IMR-90 (cell line): ENCODE measurements at regions not wholly inside any gene's neighbourhood (a gene's known extent, or its start where the extent isn't known, plus 50 kb on each side); places are given as distances from the start of the nearest gene placed in this dataset.

Experiments used
- ATAC-seq: fragments of 200-7000 bp; cut with Tn5 transposase; 2 replicates; pipeline ENCODE4 v1.9.1; 2020; ENCODE audit warnings: low read depth, mild to moderate bottlenecking, moderate library complexity
- BruUV-seq: library from RNA; stranded (reverse); fragments of 400-500 nt; replicated peaks from 2 replicates; lab custom pipeline; 2021; lab: Mats Ljungman, UMichigan
- CTCF ChIA-PET: fragments of 300-600 bp; formaldehyde crosslinking; extraction: SDS; loops from one replicate; lab custom pipeline; 2021; ENCODE audit warnings: antibody characterized with exemption; lab: Yijun Ruan, JAX
- POLR2A ChIA-PET: fragments of 300-600 bp; sonication (Branson Sonifier 250); formaldehyde crosslinking; loops from one replicate; lab custom pipeline; 2022; ENCODE audit warnings: antibody characterized with exemption; ENCODE audit not compliant: unreplicated experiment; lab: Charles Lee
- DNase-seq: peaks from one replicate; pipeline ENCODE4 v3.0.0; 2013
- H2AFZ ChIP-seq: replicated peaks from 2 replicates; pipeline ENCODE3; 2013; ENCODE audit warnings: low read length, mild to moderate bottlenecking; ENCODE audit not compliant: poor library complexity
- H2AK5ac ChIP-seq: 2 replicates; pipeline ENCODE4 v1.6.1; 2013; ENCODE audit warnings: low read depth, low read length, inconsistent platforms
- H2AK9ac ChIP-seq: replicated peaks from 2 replicates; pipeline ENCODE3; 2013; ENCODE audit warnings: mild to moderate bottlenecking, low read depth, low read length, moderate library complexity; ENCODE audit not compliant: poor library complexity
- H2BK120ac ChIP-seq: 2 replicates; pipeline ENCODE4 v1.6.1; 2013; ENCODE audit warnings: low read depth, low read length, inconsistent platforms
- H2BK15ac ChIP-seq: 3 replicates; pipeline ENCODE4 v1.6.1; 2013; ENCODE audit warnings: low read depth, low read length, inconsistent platforms
- H2BK20ac ChIP-seq: 2 replicates; pipeline ENCODE4 v1.6.1; 2013; ENCODE audit warnings: low read depth, mild to moderate bottlenecking, inconsistent platforms, low read length, moderate library complexity
- H2BK5ac ChIP-seq: 2 replicates; pipeline ENCODE4 v1.6.1; 2013; ENCODE audit warnings: mild to moderate bottlenecking, low read depth, low read length, inconsistent platforms; ENCODE audit not compliant: poor library complexity, severe bottlenecking
- H3K14ac ChIP-seq: replicated peaks from 2 replicates; pipeline ENCODE4 v1.6.1; 2013; ENCODE audit warnings: low read depth, low read length, inconsistent platforms
- H3K18ac ChIP-seq: 2 replicates; pipeline ENCODE4 v1.6.1; 2013; ENCODE audit warnings: low read depth, low read length, control low read depth
- H3K23ac ChIP-seq: 2 replicates; pipeline ENCODE4 v1.6.1; 2013; ENCODE audit warnings: low read depth, low read length, inconsistent platforms
- H3K27ac ChIP-seq: 2 replicates; pipeline ENCODE4 v1.5.1; 2013; ENCODE audit warnings: mild to moderate bottlenecking, control low read depth, low read length; ENCODE audit not compliant: insufficient read depth
- H3K27me3 ChIP-seq: 2 replicates; pipeline ENCODE4 v1.6.1; 2013; ENCODE audit warnings: low read length; ENCODE audit not compliant: control insufficient read depth, insufficient read depth
- H3K36me3 ChIP-seq: 2 replicates; pipeline ENCODE4 v1.6.1; 2013; ENCODE audit warnings: low read length, mixed read lengths; ENCODE audit not compliant: control insufficient read depth, insufficient read depth
- H3K4ac ChIP-seq: 2 replicates; pipeline ENCODE4 v1.6.1; 2013; ENCODE audit warnings: low read depth, low read length, inconsistent platforms
- H3K4me1 ChIP-seq: 2 replicates; pipeline ENCODE4 v1.6.1; 2013; ENCODE audit warnings: low read length, mixed read lengths; ENCODE audit not compliant: control insufficient read depth, insufficient read depth
- H3K4me2 ChIP-seq: 2 replicates; pipeline ENCODE4 v1.6.1; 2013; ENCODE audit warnings: low read depth, mild to moderate bottlenecking, control low read depth, low read length, moderate library complexity
- H3K4me3 ChIP-seq: 2 replicates; pipeline ENCODE4 v1.5.1; 2013; ENCODE audit warnings: low read depth, mild to moderate bottlenecking, control low read depth, low read length, moderate library complexity; ENCODE audit not compliant: insufficient read depth
- H3K56ac ChIP-seq: 2 replicates; pipeline ENCODE4 v1.6.1; 2013; ENCODE audit warnings: low read length, inconsistent platforms; ENCODE audit not compliant: insufficient read depth; ENCODE audit errors: extremely low read depth
- H3K79me1 ChIP-seq, 2 experiments: 2 replicates each; pipeline ENCODE4 v1.6.1; 2013; ENCODE audit warnings: low read length in 2 of 2, inconsistent platforms in 1 of 2, low read depth in 1 of 2
- H3K9ac ChIP-seq: 2 replicates; pipeline ENCODE4 v1.6.1; 2013; ENCODE audit warnings: low read depth, low read length, control low read depth
- H3K9me1 ChIP-seq: 2 replicates; pipeline ENCODE4 v1.6.1; 2013; ENCODE audit warnings: low read length, inconsistent platforms; ENCODE audit not compliant: insufficient read depth
- H3K9me3 ChIP-seq: 2 replicates; pipeline ENCODE4 v1.6.1; 2013; ENCODE audit warnings: low read length; ENCODE audit not compliant: control insufficient read depth, insufficient read depth
- H4K20me1 ChIP-seq: 2 replicates; pipeline ENCODE4 v1.6.1; 2013; ENCODE audit warnings: low read length, inconsistent platforms; ENCODE audit not compliant: insufficient read depth
- H4K5ac ChIP-seq: 2 replicates; pipeline ENCODE4 v1.6.1; 2013; ENCODE audit warnings: mild to moderate bottlenecking, low read depth, low read length, control low read depth
- H4K8ac ChIP-seq, 2 experiments: 2 replicates each; pipeline ENCODE4 v1.6.1; 2013; ENCODE audit warnings: low read depth in 2 of 2, low read length in 2 of 2, control low read depth in 1 of 2, inconsistent platforms in 1 of 2
- H4K91ac ChIP-seq: 2 replicates; pipeline ENCODE4 v1.6.1; 2013; ENCODE audit warnings: low read depth, low read length, inconsistent platforms; ENCODE audit not compliant: insufficient read depth
- CTCF ChIP-seq: conservative IDR thresholded peaks from 2 replicates; pipeline ENCODE4 v1.5.1; 2012; ENCODE audit warnings: mild to moderate bottlenecking, low read depth, low read length, improper control_type of control experiment
- ELK1 ChIP-seq: fragments of 150-350 bp; IDR thresholded peaks from 2 replicates; pipeline ENCODE4 v1.6.1; 2016; ENCODE audit warnings: low read depth, mild to moderate bottlenecking, low read length, moderate library complexity, borderline replicate concordance
- FOS ChIP-seq: fragments of 150-350 bp; IDR thresholded peaks from 2 replicates; pipeline ENCODE4 v1.6.1; 2016; ENCODE audit warnings: low read depth, low read length
- MXI1 ChIP-seq: IDR thresholded peaks from 2 replicates; pipeline ENCODE4 v1.6.1; 2012; ENCODE audit warnings: low read depth, mild to moderate bottlenecking, low read length, moderate library complexity, borderline replicate concordance
- POLR2A ChIP-seq: IDR thresholded peaks from 2 replicates; pipeline ENCODE4 v1.6.1; 2012; ENCODE audit warnings: mild to moderate bottlenecking, low read depth, low read length
- RCOR1 ChIP-seq: IDR thresholded peaks from 2 replicates; pipeline ENCODE4 v1.6.1; 2012; ENCODE audit warnings: mild to moderate bottlenecking, low read length, improper control_type of control experiment; ENCODE audit not compliant: insufficient replicate concordance
- SMC3 ChIP-seq: fragments of 150-350 bp; IDR thresholded peaks from 2 replicates; pipeline ENCODE4 v1.6.1; 2016; ENCODE audit warnings: low read depth, mild to moderate bottlenecking, antibody characterized with exemption, low read length, moderate library complexity
- WGBS, 2 experiments: methylation state at CpG; one replicate each; pipeline versions ENCODE4 v1.1.5 to v1.1.7; 2013; ENCODE audit warnings: missing lambda C conversion rate in 2 of 2; ENCODE audit not compliant: insufficient read length in 1 of 2; ENCODE audit errors: extremely low coverage in 2 of 2; 5-methylcytosine and 5-hydroxymethylcytosine counted together
- dilution Hi-C: fragments of 300-500 bp; cut with HindIII; formaldehyde crosslinking; loops from one replicate; pipeline ENCODE4 v1.14.3; 2018; ENCODE audit warnings: low sequenced_read_pairs; ENCODE audit not compliant: unreplicated experiment
- in situ Hi-C: fragments of 300-500 bp; cut with MboI; formaldehyde crosslinking; loops from 3 replicates; pipeline ENCODE4 v1.14.3; 2019; ENCODE audit warnings: low sequenced_read_pairs, inconsistent platforms, mixed read lengths
- intact Hi-C: fragments of 100-400 bp; cut with micrococcal nuclease; formaldehyde crosslinking; loops from 2 replicates; pipeline ENCODE4 v1.10.0; 2022

- no peak overlapping the region for H3K27ac ChIP-seq
- intact Hi-C loops: no loop called here
These were observed 332.1 kb upstream of the MAGI2 start for GRCh38 chr7:79785556-79785955.

More at GRCh38 chr7:79785556-79785955, 332.1 kb upstream of the MAGI2 start:
- H4K20me1 ChIP-seq: no peaks in the 10 kb centered on the region
- no TSS peak for BruUV-seq
- H4K5ac ChIP-seq: no peak overlapping the region
- no peaks in the 10 kb centered on the region for H3K27me3 ChIP-seq
- no peak overlapping the region for H3K23ac ChIP-seq
- H4K8ac ChIP-seq: no peak overlapping the region
- H3K36me3 ChIP-seq: no peaks in the 10 kb centered on the region
- TF ChIP-seq SMC3: no peak
- no peak for TF ChIP-seq MXI1
- no peak for TF ChIP-seq FOS
- no peak for TF ChIP-seq RCOR1
- TF ChIP-seq CTCF: no peak
- no peak for TF ChIP-seq POLR2A
- TF ChIP-seq ELK1: no peak
- no peak overlapping the region for H2BK5ac ChIP-seq
- H2AK5ac ChIP-seq: no peak overlapping the region
- no peaks in the 10 kb centered on the region for H3K9me3 ChIP-seq
- dilution Hi-C loops (no loop called here), in situ Hi-C loops (no loop called here)
- WGBS, 2 experiments: 50% methylated on average over 1 of the region's 3 CpGs; no CpG with 5 or more reads in 1 of the 2 experiments
- H3K9ac ChIP-seq: no peak overlapping the region
- H3K18ac ChIP-seq: no peak overlapping the region
- ATAC-seq (no peak), DNase-seq (peak; percentile 20)
- H2BK20ac ChIP-seq: no peak overlapping the region
- H3K9me1 ChIP-seq: no peaks in the 10 kb centered on the region; the same call in 1 of the 2 replicates
- H2BK120ac ChIP-seq: no peak overlapping the region
- no peak overlapping the region for H3K4me2 ChIP-seq
- H3K14ac ChIP-seq: peak overlapping the region; percentile 56; the same call in 1 of the 2 replicates
- no peak overlapping the region for H3K56ac ChIP-seq
- H3K4me1 ChIP-seq: peaks cover 6% of the 10 kb centered on the region; the same call in 1 of the 2 replicates
- H2BK15ac ChIP-seq: peak overlapping the region; percentile 38; the same call in 2 of the 3 replicates
- no peak overlapping the region for H4K91ac ChIP-seq
- H2AK9ac ChIP-seq: no peak overlapping the region
- no peak overlapping the region for H3K4ac ChIP-seq
- ChIA-PET POLR2A (no interaction called here), CTCF (no interaction called here)
- H2AFZ ChIP-seq: no peak overlapping the region
- no peak overlapping the region for H3K4me3 ChIP-seq
- no peaks in the 10 kb centered on the region for H3K79me1 ChIP-seq
